Lung (tissue), 11 donors: ENCODE measurements at regions not wholly inside any gene's neighbourhood (a gene's known extent, or its start where the extent isn't known, plus 50 kb on each side); places are given as distances from the start of the nearest gene placed in this dataset.

Source experiments
- ATAC-seq: fragments of 200-7000 bp; cut with Tn5 transposase; one replicate; pipeline ENCODE4 v1.9.1; 2020; ENCODE audit warnings: moderate number of reproducible peaks; ENCODE audit not compliant: insufficient read depth, low FRiP score
- DNase-seq, 3 donors: peaks; one replicate each; pipeline ENCODE4 v3.0.0-alpha.2; 2013 to 2017
- H3K27ac ChIP-seq, 2 donors: one replicate each; pipeline ENCODE4 v1.5.1; 2013; ENCODE audit warnings: mild to moderate bottlenecking in 2 of 2, moderate library complexity in 2 of 2, control low read depth in 1 of 2, inconsistent platforms in 1 of 2, low read depth in 1 of 2, low read length in 1 of 2
- H3K27me3 ChIP-seq, 3 donors: one replicate each; pipeline ENCODE4 v1.5.1; 2013; ENCODE audit warnings: low read length in 2 of 3; ENCODE audit not compliant: control insufficient read depth in 3 of 3, insufficient read depth in 3 of 3
- H3K36me3 ChIP-seq, 4 donors: one replicate each; pipeline ENCODE4 v1.5.1; 2013; ENCODE audit warnings: low read length in 4 of 4, mild to moderate bottlenecking in 1 of 4, moderate library complexity in 1 of 4; ENCODE audit not compliant: control insufficient read depth in 4 of 4, insufficient read depth in 4 of 4
- H3K4me1 ChIP-seq, 5 donors: one replicate each; pipeline ENCODE4 v1.5.1; 2013; ENCODE audit warnings: low read length in 5 of 5, mild to moderate bottlenecking in 2 of 5, moderate library complexity in 1 of 5; ENCODE audit not compliant: control insufficient read depth in 5 of 5, insufficient read depth in 5 of 5
- H3K4me3 ChIP-seq: one replicate; pipeline ENCODE4 v1.5.1; 2013; ENCODE audit warnings: mild to moderate bottlenecking, control low read depth, moderate library complexity
- H3K9ac ChIP-seq, 2 donors: one replicate each; pipeline ENCODE4 v1.5.1; 2013; ENCODE audit warnings: low read length in 2 of 2, control low read depth in 1 of 2; ENCODE audit not compliant: insufficient read depth in 1 of 2
- H3K9me3 ChIP-seq, 4 donors: one replicate each; pipeline ENCODE4 v1.5.1; 2013; ENCODE audit warnings: low read length in 3 of 4, mild to moderate bottlenecking in 1 of 4, moderate library complexity in 1 of 4; ENCODE audit not compliant: control insufficient read depth in 4 of 4, insufficient read depth in 3 of 4
- CTCF ChIP-seq: IDR thresholded peaks from 2 replicates; pipeline ENCODE4 v1.5.1; 2012; ENCODE audit warnings: mild to moderate bottlenecking; ENCODE audit errors: control extremely low read depth, extremely low read depth
- WGBS, 2 donors: extraction: QIAGEN DNeasy Blood & Tissue Kit; methylation state at CpG; one replicate each; pipeline ENCODE4 v1.1.7; 2013; 5-methylcytosine and 5-hydroxymethylcytosine counted together
- donor health status: control.
- donor health status: control.
- donor health status: Bipolar disorder and iron deficiency.
- donor health status: healthy.
- donor health status: DM: yes; HTN: yes; CAD: no.

GRCh38 chr17:53150101-53150698, 672.5 kb upstream of the KIF2B start:
- no peak overlapping the region for H3K27ac ChIP-seq
- DNase-seq = peak in 2 of 3 donors; percentile 7 to 19

GRCh38 chr17:53149316-53149715, 673.4 kb upstream of the KIF2B start:
- H3K27me3 ChIP-seq = no peaks in the 10 kb centered on the region
- TF ChIP-seq CTCF = no peak
- H3K9ac ChIP-seq = no peak overlapping the region
- H3K4me1 ChIP-seq = no peaks in the 10 kb centered on the region
- ATAC-seq (no peak), DNase-seq (no peak)
- no peaks in the 10 kb centered on the region for H3K9me3 ChIP-seq
- H3K27ac ChIP-seq = no peak overlapping the region
- H3K36me3 ChIP-seq = no peaks in the 10 kb centered on the region
- H3K4me3 ChIP-seq = no peak overlapping the region
- 86 to 89% methylated on average over 3 of the region's 3 CpGs for WGBS, 2 donors

More at GRCh38 chr17:53150101-53150698, 672.5 kb upstream of the KIF2B start:
- Histone ChIP-seq H3K9ac (no peak overlapping the region), H3K9me3 (no peaks in the 10 kb centered on the region), H3K4me1 (no peaks in the 10 kb centered on the region), H3K4me3 (no peak overlapping the region), H3K36me3 (no peaks in the 10 kb centered on the region), H3K27me3 (no peaks in the 10 kb centered on the region)
- TF ChIP-seq CTCF = no peak
- no peak for ATAC-seq
- WGBS, 2 donors = 68 to 79% methylated on average over 2 of the region's 2 CpGs

DNA sequence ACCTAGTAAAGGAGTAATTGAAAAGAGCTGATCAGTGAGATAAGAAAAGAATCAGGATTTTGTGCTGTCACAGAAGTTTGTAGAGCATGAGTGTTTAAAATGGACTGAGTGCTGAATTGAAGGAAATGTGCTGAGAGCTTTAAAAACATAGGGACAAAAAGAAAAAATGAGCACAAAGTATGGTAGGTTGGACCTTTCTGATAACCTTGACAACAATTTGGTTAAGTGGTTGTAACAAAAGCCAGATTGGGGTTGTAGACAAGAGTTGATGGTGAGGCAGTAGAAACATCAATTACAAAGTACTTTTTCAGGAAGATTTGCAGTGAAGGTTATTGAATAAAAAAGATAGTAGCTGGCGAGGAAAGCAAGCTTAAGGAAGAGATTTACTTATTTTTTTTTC, 674.7 kb upstream of the KIF2B start:
- 72 to 73% methylated on average over 1 of the region's 1 CpG for WGBS, 2 donors
- DNase-seq (no peak), ATAC-seq (no peak)
- H3K4me1 ChIP-seq = no peaks in the 10 kb centered on the region
- no peaks in the 10 kb centered on the region for H3K9me3 ChIP-seq
- no peaks in the 10 kb centered on the region for H3K27me3 ChIP-seq
- H3K9ac ChIP-seq = no peak overlapping the region
- no peak overlapping the region for H3K27ac ChIP-seq
- no peaks in the 10 kb centered on the region for H3K36me3 ChIP-seq
- no peak for TF ChIP-seq CTCF
- no peak overlapping the region for H3K4me3 ChIP-seq

DNA sequence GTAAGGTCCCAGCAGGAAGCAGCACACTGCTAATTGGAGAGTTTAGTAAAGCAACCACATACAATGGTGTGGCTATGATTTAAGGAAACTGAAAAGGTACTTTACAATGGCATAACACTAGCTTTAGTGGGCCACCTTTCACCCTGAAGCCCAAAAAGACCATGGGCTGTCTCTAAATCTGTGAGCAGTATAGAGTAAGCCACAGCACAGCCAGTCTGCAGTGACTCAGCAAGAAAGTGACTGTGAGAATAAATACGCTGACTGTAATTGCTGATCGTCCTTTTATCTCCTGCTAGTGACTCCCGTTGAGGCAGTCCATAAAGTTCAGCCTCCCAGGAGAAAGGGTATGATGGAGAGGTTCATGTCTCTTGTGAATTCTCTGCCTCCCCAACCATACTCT, 679.8 kb upstream of the KIF2B start:
- ATAC-seq (no peak), DNase-seq (no peak)
- Histone ChIP-seq H3K27ac (no peak overlapping the region), H3K36me3 (no peaks in the 10 kb centered on the region), H3K4me1 (no peaks in the 10 kb centered on the region), H3K9ac (no peak overlapping the region), H3K27me3 (no peaks in the 10 kb centered on the region), H3K4me3 (no peak overlapping the region), H3K9me3 (no peaks in the 10 kb centered on the region)
- 32 to 42% methylated on average over 3 of the region's 3 CpGs for whole genome bisulfite sequencing, 2 donors
- TF ChIP-seq CTCF = no peak
